ENCODE measurements at regions not wholly inside any gene's neighbourhood (a gene's known extent, or its start where the extent isn't known, plus 50 kb on each side); places are given as distances from the start of the nearest gene placed in this dataset.

DNA sequence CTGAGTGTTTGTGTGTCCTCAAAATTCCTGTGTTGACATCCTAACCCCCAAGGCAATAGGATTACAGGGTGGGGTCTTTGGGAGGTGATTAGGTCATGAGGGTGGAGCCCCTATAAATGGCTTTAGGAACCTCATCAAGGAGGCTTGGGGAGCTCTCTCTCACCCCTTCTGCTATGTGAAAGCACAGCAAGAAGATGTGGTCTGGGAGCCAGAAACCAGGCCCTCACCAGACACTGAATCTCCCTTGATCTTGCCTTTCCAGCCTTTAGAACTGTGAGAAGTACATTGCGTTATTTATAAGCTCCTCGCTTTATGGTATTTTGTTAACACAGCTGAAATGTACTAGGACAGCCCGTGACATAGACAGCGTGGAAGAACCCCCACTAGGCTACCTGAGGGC lies 712.0 kb upstream of the SGCG start:
- TF ChIP-seq POLR2A (IDR thresholded peaks at IDR 0.05) (no peak), CTCF (IDR thresholded peaks at IDR 0.05) (no peak)

Measured in lower leg skin (tissue), 3 donors.